ENCODE measurements at regions not wholly inside any gene's neighbourhood (a gene's known extent, or its start where the extent isn't known, plus 50 kb on each side); places are given as distances from the start of the nearest gene placed in this dataset.
A peak's percentile ranks its signal among the peaks of the same experiment; 100 is the strongest.

DNA sequence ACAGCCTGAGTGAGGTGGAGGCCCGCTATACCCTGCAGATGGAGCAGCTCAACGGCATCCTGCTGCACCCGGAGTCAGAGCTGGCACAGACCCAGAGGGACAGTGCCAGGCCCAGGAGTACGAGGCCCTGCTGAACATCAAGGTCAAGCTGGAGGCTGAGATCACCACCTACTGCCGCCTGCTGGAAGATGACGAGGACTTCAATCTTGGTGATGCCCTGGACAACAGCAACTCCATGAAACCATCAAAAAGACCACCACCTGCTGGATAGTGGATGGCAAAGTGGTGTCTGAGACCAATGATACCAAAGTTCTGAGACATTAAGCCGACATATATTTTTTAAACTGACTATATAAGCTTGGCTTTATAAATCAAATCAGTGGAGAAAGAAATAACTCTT lies 73.3 kb upstream of the HHIP start:
- dilution Hi-C loops (cut with MboI; ENCODE audit: extremely low pct_ligation_motif_present, low sequenced_read_pairs), result no loop called here
- Histone ChIP-seq H4K20me1 (replicated peaks; ENCODE audit: control insufficient read depth, extremely low read depth, insufficient read depth, low read length) (no peaks in the 10 kb centered on the region), H3K4me1 (ENCODE audit: control insufficient read depth, extremely low read depth, insufficient read depth, low read length) (peaks cover 8% of the 10 kb centered on the region), H3K79me2 (ENCODE audit: control insufficient read depth, insufficient read depth, low read length) (no peaks in the 10 kb centered on the region), H3K9ac (replicated peaks; ENCODE audit: extremely low read depth, insufficient read depth, low read length) (no peak overlapping the region), H3K27me3 (ENCODE audit: control insufficient read depth in 2 of 2, insufficient read depth in 2 of 2, low read length in 2 of 2) (no peaks in the 10 kb centered on the region), H3K4me2 (ENCODE audit: insufficient read depth, low read length) (no peak overlapping the region), H3K36me3 (ENCODE audit: control insufficient read depth in 2 of 2, extremely low read depth in 1 of 2, insufficient read depth in 2 of 2, low read length in 2 of 2) (no peaks in the 10 kb centered on the region), H3K4me3 (replicated peaks in 1 of 3; ENCODE audit: insufficient read depth in 1 of 3, low read depth in 1 of 3, low read length in 3 of 3) (no peak overlapping the region), H2AFZ (ENCODE audit: low read depth, low read length) (no peak overlapping the region), H3K9me1 (replicated peaks; ENCODE audit: control insufficient read depth, extremely low read depth, insufficient read depth, low read length) (no peaks in the 10 kb centered on the region), H3K27ac (ENCODE audit: insufficient read depth, low read depth, low read length) (no peak overlapping the region), H3K9me3 (replicated peaks; ENCODE audit: control insufficient read depth, insufficient read depth, low read length) (no peaks in the 10 kb centered on the region)
- BruUV-seq (replicated peaks), result no TSS peak
- ChIA-PET CTCF (interaction anchor here (1.5 kb wide), 1 partner anchor 23 kb away, joined by 4 read pairs; no protein-coding TSS in a partner anchor), POLR2A (no interaction called here)
- TF ChIP-seq, protein P1, sequence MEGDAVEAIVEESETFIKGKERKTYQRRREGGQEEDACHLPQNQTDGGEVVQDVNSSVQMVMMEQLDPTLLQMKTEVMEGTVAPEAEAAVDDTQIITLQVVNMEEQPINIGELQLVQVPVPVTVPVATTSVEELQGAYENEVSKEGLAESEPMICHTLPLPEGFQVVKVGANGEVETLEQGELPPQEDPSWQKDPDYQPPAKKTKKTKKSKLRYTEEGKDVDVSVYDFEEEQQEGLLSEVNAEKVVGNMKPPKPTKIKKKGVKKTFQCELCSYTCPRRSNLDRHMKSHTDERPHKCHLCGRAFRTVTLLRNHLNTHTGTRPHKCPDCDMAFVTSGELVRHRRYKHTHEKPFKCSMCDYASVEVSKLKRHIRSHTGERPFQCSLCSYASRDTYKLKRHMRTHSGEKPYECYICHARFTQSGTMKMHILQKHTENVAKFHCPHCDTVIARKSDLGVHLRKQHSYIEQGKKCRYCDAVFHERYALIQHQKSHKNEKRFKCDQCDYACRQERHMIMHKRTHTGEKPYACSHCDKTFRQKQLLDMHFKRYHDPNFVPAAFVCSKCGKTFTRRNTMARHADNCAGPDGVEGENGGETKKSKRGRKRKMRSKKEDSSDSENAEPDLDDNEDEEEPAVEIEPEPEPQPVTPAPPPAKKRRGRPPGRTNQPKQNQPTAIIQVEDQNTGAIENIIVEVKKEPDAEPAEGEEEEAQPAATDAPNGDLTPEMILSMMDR (IDR thresholded peaks at IDR 0.05; ENCODE audit: extremely low read depth in 1 of 2, insufficient read depth in 1 of 2, low read depth in 1 of 2, low read length in 2 of 2), result peak in 1 of 2 donors; percentile 6
- TF ChIP-seq, protein P2, sequence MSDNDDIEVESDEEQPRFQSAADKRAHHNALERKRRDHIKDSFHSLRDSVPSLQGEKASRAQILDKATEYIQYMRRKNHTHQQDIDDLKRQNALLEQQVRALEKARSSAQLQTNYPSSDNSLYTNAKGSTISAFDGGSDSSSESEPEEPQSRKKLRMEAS (IDR thresholded peaks at IDR 0.05; ENCODE audit: insufficient read depth, insufficient read length), result no peak
- TF ChIP-seq MYC (IDR thresholded peaks at IDR 0.05; ENCODE audit: low read depth, low read length) (no peak), POLR2A (IDR thresholded peaks at IDR 0.05; ENCODE audit: low read depth, low read length) (no peak)
- no peak for DNase-seq (ENCODE audit: low read depth, low spot score)
- FAIRE-seq, result no peak
- intact Hi-C loops (cut with micrococcal nuclease), result loop anchor here (10.0 kb wide), 1 partner anchor 492 kb away; no protein-coding TSS in a partner anchor

DNA sequence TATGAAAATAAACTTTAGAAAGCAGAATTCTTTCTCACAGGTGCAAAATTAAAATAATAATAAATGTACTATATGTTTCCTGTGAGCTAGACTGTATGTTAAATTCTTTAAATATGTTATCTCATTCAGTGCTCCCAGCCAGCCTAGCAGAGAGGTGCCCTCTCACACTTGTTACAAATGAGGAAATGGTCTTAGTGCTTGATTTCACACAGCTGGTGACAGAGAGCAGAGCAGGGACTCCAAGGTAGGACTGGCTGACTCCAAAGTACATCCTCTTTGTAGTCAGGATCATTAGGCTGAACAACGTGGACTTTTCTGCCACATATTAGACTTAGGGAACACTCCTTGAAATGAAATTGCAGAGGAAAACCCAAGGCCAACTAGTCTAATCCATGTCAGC lies 72.0 kb upstream of the HHIP start:
- CTCF ChIA-PET, result interaction anchor here (1.0 to 1.9 kb wide), 2 partner anchors 17 to 399 kb away, joined by 3 to 5 read pairs; no protein-coding TSS in a partner anchor
- POLR2A ChIA-PET, result no interaction called here
- no peaks in the 10 kb centered on the region for H3K9me1 ChIP-seq (replicated peaks; ENCODE audit: control insufficient read depth, extremely low read depth, insufficient read depth, low read length)
- no peak overlapping the region for H3K4me3 ChIP-seq (replicated peaks in 1 of 3; ENCODE audit: insufficient read depth in 1 of 3, low read depth in 1 of 3, low read length in 3 of 3)
- no peak overlapping the region for H3K27ac ChIP-seq (ENCODE audit: insufficient read depth, low read depth, low read length)
- no peaks in the 10 kb centered on the region for H4K20me1 ChIP-seq (replicated peaks; ENCODE audit: control insufficient read depth, extremely low read depth, insufficient read depth, low read length)
- BruUV-seq (replicated peaks), result no TSS peak
- no peaks in the 10 kb centered on the region for H3K36me3 ChIP-seq (ENCODE audit: control insufficient read depth in 2 of 2, extremely low read depth in 1 of 2, insufficient read depth in 2 of 2, low read length in 2 of 2)
- H3K9me3 ChIP-seq (replicated peaks; ENCODE audit: control insufficient read depth, insufficient read depth, low read length), result no peaks in the 10 kb centered on the region
- FAIRE-seq (no peak), DNase-seq (ENCODE audit: low read depth, low spot score) (peak; percentile 33)
- dilution Hi-C loops (cut with MboI; ENCODE audit: extremely low pct_ligation_motif_present, low sequenced_read_pairs) (no loop called here), intact Hi-C loops (cut with micrococcal nuclease) (loop anchor here (2.0 to 10.0 kb wide), 2 partner anchors 217 to 491 kb away; no protein-coding TSS in a partner anchor)
- no peaks in the 10 kb centered on the region for H3K27me3 ChIP-seq (ENCODE audit: control insufficient read depth in 2 of 2, insufficient read depth in 2 of 2, low read length in 2 of 2)
- no peak overlapping the region for H3K9ac ChIP-seq (replicated peaks; ENCODE audit: extremely low read depth, insufficient read depth, low read length)
- TF ChIP-seq GATA2 (IDR thresholded peaks at IDR 0.05; ENCODE audit: insufficient read depth, insufficient read length, low read depth, low read length) (no peak), JUN (IDR thresholded peaks at IDR 0.05; ENCODE audit: borderline replicate concordance, insufficient read depth, insufficient read length, low read depth) (no peak), EZH2 (IDR thresholded peaks at IDR 0.05; ENCODE audit: borderline replicate concordance, low read depth, low read length, severe bottlenecking) (no peak), FOS (IDR thresholded peaks at IDR 0.05; ENCODE audit: borderline replicate concordance, insufficient read depth, low read length) (no peak), MYC (IDR thresholded peaks at IDR 0.05; ENCODE audit: low read depth, low read length) (no peak)
- TF ChIP-seq, protein P1 (IDR thresholded peaks at IDR 0.05; ENCODE audit: extremely low read depth in 1 of 2, insufficient read depth in 1 of 2, low read depth in 1 of 2, low read length in 2 of 2), result no peak
- H3K4me1 ChIP-seq (ENCODE audit: control insufficient read depth, extremely low read depth, insufficient read depth, low read length), result peaks cover 17% of the 10 kb centered on the region
- peaks cover 4% of the 10 kb centered on the region for H3K79me2 ChIP-seq (ENCODE audit: control insufficient read depth, insufficient read depth, low read length)
- H3K4me2 ChIP-seq (ENCODE audit: insufficient read depth, low read length), result no peak overlapping the region
- H2AFZ ChIP-seq (ENCODE audit: low read depth, low read length), result peak overlapping the region; percentile 85

Measured in endothelial cell of umbilical vein (primary cell).